Hematopoietic multipotent progenitor cell (in vitro differentiated cells): ENCODE measurements at regions not wholly inside any gene's neighbourhood (a gene's known extent, or its start where the extent isn't known, plus 50 kb on each side); places are given as distances from the start of the nearest gene placed in this dataset.

Experiments
- DNase-seq, 3 donors: peaks; one replicate each; pipeline ENCODE4 v3.0.0-alpha.2; 2011 to 2015; ENCODE audit warnings: low read depth in 2 of 3, low spot score in 2 of 3

DNA sequence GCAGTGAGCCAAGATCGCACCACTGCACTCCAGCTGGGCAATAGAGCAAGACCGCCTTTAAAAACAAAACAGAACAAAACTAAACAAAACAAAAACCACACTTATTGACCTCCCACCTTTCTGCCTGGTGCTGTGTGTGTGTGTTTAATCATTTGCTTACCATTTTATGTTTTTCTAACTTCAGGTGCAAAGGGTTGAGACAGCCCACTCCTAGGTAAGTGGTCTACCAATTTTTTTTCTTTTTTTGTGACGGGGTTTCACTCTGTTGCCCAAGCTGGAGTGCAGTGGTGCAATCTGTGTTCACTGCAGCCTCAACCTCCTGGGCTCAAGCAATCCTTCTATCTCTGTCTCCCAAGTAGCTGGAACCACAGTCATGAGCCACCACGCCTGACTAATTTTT is 65.8 kb downstream of the SALL1 start:
- DNase-seq, result no peak

DNA sequence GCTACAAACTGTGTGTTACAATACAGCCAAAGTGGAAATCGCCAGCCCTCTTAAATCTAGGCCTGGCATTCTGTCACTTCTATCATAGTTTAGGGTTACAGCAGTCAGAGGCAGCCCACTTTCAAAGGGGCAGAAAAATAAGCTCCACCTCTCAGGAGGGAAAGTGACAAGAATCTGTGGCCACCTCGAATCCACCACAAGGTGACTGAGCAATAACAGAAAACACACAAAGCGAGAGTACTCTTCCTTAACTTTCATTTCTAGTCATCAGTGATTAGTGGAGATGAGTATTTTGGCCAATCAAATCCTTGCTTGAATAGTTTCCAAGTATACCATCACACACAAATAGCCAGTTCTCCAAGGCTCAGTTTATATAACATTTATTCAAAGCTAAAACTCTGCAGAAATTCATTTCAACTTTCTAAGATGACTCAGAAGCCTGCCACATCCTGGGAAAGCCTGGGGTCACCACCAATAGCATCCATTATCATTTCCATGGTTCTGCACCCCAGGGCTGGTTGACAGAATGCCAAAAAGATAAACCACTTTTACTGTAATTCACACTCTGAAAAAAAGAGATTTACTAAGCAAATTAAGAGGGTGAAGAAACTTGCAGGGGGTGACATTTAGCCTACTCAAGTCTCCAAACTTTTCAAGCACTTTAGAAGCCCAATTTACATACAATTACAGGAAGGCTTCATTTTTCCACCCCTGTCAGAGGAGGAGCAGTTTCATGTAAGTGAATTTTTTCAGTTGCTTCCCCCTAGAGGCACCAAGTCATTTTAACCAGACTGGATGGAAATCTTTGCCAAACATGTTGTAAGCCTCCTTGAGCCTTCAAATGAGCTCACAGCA is 66.8 kb downstream of the SALL1 start:
- DNase-seq, result no peak

DNA sequence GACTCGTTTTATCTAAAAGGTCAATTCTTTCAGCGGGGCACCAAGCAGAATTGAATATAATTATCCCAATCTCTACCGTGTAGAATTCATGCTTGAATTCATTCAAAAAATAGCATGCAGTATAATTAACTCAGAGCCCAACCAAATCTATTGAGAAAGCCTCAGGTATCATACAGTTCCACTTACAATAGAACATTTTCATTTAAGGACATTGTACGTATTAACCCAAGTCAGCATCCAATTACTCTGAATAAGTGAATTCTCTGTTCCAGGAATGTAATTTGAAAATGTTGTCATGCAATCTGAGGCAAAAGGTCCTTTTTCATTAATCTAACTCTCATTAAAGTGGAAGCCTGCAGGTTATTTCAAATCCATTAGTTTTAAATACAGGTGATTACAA is 78.5 kb downstream of the SALL1 start:
- DNase-seq, result no peak

DNA sequence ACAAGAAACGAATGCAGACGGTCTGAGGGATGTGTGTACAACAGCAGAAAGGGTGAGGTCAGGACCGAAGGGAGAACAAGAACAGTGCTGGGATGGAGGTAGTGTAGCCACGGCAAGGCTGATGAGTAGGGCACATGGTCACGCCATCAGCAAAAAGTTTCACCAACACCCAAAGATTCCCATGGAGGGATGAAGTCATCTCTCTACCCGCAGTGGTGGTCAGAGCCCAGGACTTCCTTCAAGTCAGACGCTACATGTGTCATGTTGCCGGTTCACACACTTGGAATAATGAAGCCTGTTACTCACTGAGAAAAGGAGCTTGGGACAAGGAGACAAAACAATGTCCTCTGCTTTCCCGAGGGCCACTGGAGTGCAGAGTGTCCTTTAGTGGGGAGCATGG is 79.7 kb downstream of the SALL1 start:
- no peak for DNase-seq

DNA sequence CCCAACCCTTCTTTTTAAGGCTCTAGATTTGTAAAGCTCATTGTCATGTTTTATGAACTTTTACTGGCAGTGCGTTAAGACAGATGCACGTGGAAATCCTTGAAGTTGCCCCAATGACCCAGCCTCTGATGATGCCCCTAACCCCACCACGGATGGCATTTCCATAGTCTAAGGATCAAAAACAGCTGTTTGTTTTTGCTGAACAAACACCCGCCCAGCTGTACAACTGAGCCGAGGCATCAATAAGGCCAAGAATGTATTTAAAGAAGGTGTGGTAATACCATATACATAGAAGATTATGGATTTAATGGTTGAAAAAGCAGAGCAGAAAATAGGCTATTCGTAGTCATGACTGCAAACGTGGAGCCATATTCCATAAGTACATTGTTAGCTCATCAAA is 83.7 kb downstream of the SALL1 start:
- no peak for DNase-seq

DNA sequence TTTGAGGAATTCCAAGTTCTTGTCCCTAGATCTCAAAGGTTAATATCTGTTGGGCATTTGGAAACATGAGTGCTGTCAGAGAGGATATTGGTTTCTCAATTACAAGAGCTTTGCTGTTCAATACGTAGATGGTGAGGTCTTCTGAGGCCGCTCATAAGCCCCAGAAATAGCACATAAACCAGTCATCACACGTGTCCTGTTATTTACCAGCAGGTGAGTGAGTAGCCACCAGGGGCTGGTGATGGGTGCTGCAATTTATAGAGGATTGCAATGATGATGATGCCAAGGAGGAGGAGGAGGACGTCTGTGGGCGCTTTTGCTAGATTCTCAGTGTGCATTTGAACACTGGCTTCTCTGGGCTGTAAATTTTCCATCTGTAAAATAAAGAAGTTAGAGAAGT is 89.0 kb downstream of the SALL1 start:
- DNase-seq, result no peak

DNA sequence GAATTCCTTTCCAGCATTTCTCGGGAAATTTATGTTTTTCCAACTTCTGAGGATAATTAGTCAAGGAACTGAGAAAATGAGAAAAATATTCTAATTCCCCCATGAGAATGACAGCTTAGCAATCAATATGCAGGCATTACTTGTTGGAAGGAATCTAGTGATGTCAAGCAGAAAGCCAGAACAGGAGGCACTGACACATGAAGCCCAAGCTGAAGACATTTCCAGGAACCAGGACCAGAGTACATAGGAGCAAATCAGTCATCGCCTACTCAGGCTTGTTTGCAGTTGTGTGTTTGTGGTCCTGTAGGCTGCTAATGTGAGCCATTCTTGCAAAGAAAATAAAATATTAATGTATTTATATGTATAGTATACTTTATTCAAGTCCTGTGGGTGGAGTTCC is 89.7 kb downstream of the SALL1 start:
- DNase-seq, result no peak

DNA sequence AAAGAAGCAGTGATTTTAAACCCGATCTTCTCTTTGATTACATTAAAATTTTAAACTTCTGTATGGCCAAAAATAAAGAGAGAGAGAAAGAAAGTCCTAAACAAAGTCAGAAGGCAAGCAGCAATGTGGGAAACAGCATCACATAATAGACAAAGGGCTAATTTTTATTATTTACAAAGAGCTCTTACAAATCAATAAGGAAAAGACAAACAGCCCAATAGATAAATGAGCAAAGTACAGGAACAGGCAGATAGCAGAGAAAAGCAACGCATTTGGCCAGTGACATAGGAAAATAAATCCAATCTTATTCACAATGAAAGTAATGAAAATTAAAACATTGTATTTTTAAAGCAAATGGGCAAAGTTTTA is 93.1 kb downstream of the SALL1 start:
- no peak for DNase-seq

DNA sequence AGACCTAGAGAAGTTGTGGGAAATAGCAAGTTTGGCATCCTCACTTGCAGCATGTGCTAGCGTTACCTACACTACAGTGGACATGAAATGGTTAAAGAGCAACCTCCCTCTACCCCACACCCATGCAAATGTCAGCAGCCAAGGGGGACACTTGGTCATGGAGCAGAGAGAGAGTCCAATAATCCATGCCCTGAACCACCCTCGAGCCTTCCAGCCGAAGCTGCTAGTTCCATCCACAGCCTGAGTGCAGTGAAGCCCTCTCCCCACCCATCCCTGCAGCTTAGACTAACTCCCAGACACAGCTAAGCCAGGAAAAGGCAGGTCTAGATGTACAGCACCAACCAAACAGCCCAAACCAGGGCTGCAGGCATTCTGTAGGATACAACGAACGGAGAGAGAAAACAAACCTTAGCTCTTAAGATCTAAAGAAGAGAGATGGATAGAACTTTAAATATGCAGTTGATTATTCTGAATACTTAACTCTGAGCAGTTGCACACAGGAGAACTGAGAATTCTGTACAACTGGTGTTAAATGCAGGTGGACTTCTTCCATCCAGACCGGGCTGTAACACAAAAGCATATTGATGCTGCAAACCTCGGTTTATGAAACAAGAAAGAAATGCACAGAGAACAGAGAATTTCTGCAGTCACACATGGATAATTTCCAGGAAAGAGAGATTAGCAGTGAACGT is 93.8 kb downstream of the SALL1 start:
- DNase-seq, result no peak

DNA sequence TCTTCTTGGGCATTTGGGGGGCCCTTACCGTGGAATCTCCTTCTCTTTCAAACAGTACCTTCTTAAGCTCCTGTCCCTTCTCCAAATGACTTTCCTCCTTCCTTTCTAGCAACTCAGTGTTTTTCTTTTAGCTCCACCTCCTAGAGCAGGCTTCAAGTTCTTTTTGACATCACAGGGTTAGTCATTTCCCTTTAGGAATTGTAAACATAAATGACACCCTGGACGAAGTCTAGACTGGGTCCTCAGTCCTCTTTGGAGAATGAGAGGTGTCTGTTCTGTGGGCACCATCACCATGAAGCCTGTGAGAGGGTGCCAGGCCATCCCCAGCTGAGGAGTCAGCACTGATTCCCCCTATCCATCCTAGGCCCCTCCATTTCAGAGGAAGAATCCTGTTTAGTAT is 94.7 kb downstream of the SALL1 start:
- DNase-seq, result no peak

DNA sequence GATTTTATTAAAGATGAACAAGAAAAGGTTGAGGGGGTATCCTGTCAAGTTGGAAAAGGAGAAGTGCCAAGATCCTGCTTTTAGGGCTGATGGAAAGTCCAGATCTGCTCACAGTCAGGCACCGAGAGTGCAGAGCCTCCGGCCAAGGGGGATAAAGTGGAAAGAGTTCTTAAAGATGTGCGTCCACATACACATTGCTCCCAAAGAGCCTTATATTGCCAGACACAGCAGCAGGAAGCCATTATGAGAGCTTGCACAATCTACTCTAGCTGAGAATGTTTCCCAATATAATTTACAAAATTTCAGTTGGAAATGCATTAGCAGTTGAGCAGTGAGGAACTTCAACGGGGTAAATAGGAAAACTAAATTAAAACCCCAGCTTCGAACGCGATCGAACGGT is 95.6 kb downstream of the SALL1 start:
- no peak for DNase-seq

DNA sequence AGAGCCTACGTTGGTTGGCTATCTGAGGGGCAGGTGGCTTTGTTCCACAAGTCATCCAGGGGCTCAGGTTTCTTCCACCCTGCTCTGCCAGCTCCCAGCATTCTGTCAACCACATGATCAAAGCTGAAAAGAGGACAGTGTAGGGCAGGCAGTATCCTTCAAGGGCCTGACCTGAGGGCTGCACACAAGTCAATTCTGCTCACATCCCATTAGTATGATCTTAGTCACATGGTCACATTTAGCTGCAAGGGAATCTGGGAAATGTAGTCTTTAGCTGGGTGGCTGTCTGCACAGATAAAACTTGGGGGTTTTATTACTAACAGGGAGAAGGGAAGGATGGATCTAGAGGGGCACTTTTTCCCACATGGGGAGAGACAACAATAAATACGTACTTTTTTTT is 97.3 kb downstream of the SALL1 start:
- no peak for DNase-seq

DNA sequence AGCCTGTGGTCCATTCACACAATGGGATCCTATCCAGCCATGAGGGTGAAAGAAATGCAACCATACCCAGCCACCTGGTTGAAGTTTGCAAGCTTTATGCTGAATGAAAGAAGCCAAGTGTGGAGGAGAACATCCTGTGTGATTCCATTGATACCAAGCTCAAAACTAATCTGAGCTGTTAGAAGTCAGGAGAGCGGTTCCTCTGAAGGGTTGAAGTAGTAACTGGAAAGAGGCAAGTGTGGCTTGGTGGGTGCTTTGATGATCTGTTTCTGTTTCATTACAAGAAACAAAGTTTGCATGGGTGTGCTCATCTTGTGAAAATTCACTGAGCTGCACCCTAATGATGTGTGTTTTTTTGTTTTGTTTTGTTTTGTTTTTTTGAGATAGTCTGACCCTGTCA is 99.4 kb downstream of the SALL1 start:
- no peak for DNase-seq

DNA sequence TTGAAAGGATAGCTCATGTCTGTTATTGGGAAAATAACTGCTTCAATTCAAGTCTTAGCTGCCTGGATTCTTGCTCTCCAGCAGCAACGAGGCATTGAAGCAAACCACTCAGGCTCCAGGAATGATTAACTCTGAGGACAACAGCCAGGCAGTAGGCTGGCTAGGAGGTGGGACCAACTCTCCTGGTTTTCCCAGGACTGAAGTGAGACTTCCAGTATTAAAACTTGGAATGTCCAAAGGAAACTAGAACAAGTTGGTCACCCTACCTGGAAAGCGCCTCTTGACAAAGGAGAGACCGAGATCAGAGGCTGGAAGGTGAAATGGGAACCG is 100.7 kb downstream of the SALL1 start:
- no peak for DNase-seq

DNA sequence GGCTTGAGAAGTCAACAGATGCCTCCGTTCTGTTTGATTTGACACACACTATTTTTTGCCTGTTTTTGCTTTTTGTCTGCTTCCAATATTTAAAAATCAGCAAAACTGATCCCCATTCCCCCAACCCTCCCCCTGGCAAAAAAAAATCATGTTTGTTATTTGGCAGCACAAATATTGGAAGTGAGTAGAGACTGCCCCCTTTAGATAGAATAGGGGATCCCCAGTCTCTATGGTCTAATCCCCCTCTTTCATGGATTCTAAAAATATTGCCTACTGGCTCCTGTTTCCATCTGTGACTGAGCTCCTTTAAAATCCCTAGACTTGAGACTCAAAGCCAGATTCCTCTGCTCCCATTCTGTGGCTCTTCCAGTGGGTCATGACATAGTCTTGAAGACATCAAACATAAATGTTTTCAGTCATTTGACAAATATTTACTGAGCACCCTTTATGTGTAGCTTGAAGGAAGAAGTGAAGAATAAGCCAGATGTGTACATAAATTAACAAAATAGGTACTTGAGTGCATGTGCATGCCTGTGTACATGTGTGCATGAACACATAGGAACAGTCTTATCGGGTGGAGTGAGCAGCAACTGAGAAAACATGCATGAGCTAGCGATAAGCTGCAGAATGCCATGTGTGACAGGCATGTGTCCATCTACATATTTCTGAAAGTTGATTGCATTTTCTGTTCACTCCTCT is 101.2 kb downstream of the SALL1 start:
- DNase-seq, result no peak

DNA sequence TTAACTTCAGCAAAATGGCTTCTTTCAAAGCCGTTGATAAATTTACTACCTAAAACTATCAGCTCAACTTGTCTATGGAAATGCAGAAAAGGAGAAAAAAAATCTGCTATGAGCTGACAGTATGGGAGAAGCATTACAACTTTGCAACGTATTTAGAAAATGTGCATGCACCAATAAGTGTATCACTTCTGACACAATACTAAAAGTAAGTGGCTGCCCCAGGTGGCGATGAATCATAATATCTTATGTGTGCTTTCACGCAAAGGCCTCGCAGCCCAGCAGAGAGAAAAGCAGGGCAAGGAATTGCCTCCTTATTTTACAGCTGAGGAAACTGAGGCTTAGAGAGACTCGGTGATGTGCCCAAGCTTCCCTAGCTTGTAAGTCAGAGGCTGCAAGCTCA is 101.8 kb downstream of the SALL1 start:
- DNase-seq, result no peak

DNA sequence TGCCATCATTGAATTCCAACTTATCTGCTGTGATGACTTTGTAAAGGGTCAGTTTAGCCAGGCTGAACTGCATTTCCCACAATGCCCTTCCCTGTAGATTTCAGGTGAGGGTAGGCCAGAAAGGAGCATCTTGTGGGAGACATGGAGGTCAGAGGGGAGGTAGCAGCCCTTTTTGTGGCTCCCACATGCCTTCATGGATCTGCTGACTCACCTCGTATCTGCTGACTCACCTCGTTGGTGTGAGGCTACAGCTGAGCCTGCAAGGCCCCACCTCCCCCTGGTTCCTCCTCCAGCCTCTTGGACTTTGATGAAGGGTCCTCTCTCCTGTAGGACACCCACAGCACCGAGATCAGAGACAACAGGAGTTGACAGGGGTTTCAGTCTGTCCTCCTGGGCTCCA is 102.5 kb downstream of the SALL1 start:
- no peak for DNase-seq

DNA sequence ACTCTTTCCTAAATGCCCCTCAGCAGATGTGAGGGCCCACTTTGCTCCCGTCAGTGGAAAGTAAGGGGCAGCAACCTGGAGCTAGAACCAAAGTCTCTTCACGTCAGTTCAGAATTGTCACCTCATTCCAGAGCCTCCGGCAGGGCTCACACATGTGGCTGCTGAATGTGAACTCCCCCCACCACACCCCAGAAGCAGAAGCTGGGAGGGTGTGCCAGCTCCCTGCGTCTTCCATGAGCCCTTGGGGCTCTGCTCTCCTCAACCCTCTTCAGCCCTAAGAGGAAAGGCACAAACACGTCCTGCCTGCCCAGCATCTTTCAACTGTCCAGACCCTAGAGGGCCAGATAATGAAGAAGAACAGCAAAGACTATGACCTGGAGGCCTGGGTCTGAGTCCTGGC is 105.3 kb downstream of the SALL1 start:
- DNase-seq, result no peak

DNA sequence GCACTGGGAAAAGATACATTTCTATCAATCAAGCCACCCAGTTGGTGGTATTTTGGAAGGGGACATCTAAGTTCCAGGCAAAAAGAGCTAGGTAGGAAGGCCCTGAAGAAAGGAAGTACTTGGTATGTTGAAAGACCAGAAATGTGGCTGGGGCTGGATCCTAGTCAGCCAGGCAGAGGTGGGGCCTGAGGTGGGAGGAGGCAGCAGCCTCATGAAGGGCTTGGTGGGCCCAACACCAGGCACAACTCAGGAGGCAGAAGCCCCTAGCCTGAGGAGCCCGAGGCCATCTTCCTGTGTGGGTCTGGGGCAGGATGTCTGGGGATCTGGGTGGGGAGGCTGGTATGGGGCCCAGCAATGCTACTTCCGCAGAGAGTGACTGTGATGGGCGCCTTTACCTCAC is 105.9 kb downstream of the SALL1 start:
- no peak for DNase-seq

DNA sequence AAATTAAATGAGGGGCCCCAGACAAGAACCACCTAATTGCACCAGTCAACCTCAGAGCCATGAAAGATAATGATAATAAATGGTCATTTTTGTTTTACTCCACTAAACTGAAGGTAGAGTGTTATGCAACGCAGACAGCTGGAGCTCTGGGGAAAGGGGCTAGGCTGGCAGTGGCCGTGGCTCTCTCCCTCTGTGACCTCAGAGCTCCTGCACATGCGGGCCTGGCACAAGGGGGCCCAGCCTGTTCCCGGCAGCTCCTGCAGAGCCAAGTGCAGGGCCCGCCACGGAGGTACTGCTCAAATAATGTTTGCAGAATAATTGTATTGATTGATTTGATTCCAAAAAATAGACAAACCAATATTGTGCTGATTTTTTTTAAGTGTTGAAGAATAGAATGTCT is 109.5 kb downstream of the SALL1 start:
- DNase-seq, result no peak

DNA sequence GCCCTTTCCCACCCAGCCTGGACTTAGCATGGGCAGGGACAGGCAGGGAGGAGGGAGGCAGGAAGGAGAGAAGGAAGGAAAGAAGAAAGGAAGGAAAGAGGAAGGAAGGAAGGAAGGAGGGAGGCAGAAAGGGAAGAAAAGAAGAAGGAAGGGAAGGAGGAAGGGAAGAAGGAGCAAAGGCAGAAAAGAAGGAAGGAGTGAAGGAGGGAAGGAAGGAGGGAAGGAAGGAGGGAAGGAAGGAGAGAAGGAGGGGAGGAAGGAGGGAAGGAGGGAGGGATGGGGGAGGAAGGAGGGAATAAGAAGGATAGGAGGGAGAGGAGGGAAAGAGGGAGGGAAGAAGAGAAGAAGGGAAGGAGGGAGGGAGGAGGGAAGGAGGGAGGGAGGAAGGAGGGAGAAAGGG is 110.4 kb downstream of the SALL1 start:
- DNase-seq, result no peak
